ENCODE measurements at regions not wholly inside any gene's neighbourhood (a gene's known extent, or its start where the extent isn't known, plus 50 kb on each side); places are given as distances from the start of the nearest gene placed in this dataset.

GRCh38 chr18:38301621-38302020, 736.0 kb upstream of the CELF4 start:
- no peak overlapping the region for H3K27ac Mint-ChIP-seq
- H3K27me3 Mint-ChIP-seq (ENCODE audit: insufficient read depth, low read depth, poor library complexity) = peaks cover 1% of the 10 kb centered on the region
- ATAC-seq (no peak), DNase-seq (ENCODE audit: low spot score) (no peak)
- Histone ChIP-seq H3K9me2 (ENCODE audit: insufficient read depth) (peaks cover 5% of the 10 kb centered on the region; the same call in 1 of the 2 replicates), H3K4me3 (no peak overlapping the region), H3K27me3 (ENCODE audit: insufficient read depth) (no peaks in the 10 kb centered on the region), H4K20me1 (replicated peaks; ENCODE audit: insufficient read depth) (no peaks in the 10 kb centered on the region), H3K4me2 (no peak overlapping the region), H2AFZ (no peak overlapping the region), H3F3A (replicated peaks; ENCODE audit: low read depth) (no peaks in the 10 kb centered on the region), H3K27ac (ENCODE audit: low read depth) (no peak overlapping the region), H3K36me3 (ENCODE audit: insufficient read depth) (no peaks in the 10 kb centered on the region), H3K79me2 (replicated peaks; ENCODE audit: insufficient read depth) (no peaks in the 10 kb centered on the region), H3K4me1 (ENCODE audit: insufficient read depth) (no peaks in the 10 kb centered on the region)
- no peak for TF ChIP-seq ZNF114 (CRISPR knock-in tag; IDR thresholded peaks at IDR 0.05)
- TF ChIP-seq, protein P1, sequence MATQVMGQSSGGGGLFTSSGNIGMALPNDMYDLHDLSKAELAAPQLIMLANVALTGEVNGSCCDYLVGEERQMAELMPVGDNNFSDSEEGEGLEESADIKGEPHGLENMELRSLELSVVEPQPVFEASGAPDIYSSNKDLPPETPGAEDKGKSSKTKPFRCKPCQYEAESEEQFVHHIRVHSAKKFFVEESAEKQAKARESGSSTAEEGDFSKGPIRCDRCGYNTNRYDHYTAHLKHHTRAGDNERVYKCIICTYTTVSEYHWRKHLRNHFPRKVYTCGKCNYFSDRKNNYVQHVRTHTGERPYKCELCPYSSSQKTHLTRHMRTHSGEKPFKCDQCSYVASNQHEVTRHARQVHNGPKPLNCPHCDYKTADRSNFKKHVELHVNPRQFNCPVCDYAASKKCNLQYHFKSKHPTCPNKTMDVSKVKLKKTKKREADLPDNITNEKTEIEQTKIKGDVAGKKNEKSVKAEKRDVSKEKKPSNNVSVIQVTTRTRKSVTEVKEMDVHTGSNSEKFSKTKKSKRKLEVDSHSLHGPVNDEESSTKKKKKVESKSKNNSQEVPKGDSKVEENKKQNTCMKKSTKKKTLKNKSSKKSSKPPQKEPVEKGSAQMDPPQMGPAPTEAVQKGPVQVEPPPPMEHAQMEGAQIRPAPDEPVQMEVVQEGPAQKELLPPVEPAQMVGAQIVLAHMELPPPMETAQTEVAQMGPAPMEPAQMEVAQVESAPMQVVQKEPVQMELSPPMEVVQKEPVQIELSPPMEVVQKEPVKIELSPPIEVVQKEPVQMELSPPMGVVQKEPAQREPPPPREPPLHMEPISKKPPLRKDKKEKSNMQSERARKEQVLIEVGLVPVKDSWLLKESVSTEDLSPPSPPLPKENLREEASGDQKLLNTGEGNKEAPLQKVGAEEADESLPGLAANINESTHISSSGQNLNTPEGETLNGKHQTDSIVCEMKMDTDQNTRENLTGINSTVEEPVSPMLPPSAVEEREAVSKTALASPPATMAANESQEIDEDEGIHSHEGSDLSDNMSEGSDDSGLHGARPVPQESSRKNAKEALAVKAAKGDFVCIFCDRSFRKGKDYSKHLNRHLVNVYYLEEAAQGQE (IDR thresholded peaks at IDR 0.05; ENCODE audit: unreplicated experiment) = no peak
- TF ChIP-seq EZH2 (IDR thresholded peaks at IDR 0.05; ENCODE audit: low read depth, unreplicated experiment) = no peak
- TF ChIP-seq JUNB (IDR thresholded peaks at IDR 0.05; ENCODE audit: unreplicated experiment) = no peak
- no peak for TF ChIP-seq ETS1 (IDR thresholded peaks at IDR 0.05)
- TF ChIP-seq STAT1 (IDR thresholded peaks at IDR 0.05; ENCODE audit: unreplicated experiment) = no peak
- no peak for TF ChIP-seq NANOG (IDR thresholded peaks at IDR 0.05; ENCODE audit: borderline replicate concordance)
- TF ChIP-seq EZH2phosphoT487 (IDR thresholded peaks at IDR 0.05; ENCODE audit: unreplicated experiment) = no peak
- TF ChIP-seq ZNF462 (CRISPR knock-in tag; IDR thresholded peaks at IDR 0.05) = no peak
- TF ChIP-seq ZNF331 (CRISPR knock-in tag; IDR thresholded peaks at IDR 0.05; ENCODE audit: low read depth) = no peak
- TF ChIP-seq, protein P2, sequence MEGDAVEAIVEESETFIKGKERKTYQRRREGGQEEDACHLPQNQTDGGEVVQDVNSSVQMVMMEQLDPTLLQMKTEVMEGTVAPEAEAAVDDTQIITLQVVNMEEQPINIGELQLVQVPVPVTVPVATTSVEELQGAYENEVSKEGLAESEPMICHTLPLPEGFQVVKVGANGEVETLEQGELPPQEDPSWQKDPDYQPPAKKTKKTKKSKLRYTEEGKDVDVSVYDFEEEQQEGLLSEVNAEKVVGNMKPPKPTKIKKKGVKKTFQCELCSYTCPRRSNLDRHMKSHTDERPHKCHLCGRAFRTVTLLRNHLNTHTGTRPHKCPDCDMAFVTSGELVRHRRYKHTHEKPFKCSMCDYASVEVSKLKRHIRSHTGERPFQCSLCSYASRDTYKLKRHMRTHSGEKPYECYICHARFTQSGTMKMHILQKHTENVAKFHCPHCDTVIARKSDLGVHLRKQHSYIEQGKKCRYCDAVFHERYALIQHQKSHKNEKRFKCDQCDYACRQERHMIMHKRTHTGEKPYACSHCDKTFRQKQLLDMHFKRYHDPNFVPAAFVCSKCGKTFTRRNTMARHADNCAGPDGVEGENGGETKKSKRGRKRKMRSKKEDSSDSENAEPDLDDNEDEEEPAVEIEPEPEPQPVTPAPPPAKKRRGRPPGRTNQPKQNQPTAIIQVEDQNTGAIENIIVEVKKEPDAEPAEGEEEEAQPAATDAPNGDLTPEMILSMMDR (conservative IDR thresholded peaks at IDR 0.05; ENCODE audit: low read depth in 2 of 2) = no peak
- H3K4me1 Mint-ChIP-seq = no peaks in the 10 kb centered on the region
- H3K36me3 Mint-ChIP-seq (ENCODE audit: low read depth) = no peaks in the 10 kb centered on the region; the same call in 2 of the 3 replicates
- no peak overlapping the region for H3K4me3 Mint-ChIP-seq
- H3K9me3 Mint-ChIP-seq = peaks cover 7% of the 10 kb centered on the region

Measured in GM23338 (cell line).